Progenitor cell of endocrine pancreas (in vitro differentiated cells): ENCODE measurements at regions not wholly inside any gene's neighbourhood (a gene's known extent, or its start where the extent isn't known, plus 50 kb on each side); places are given as distances from the start of the nearest gene placed in this dataset.
"Not testable (repeated sequence)": the region's sequence is repeated elsewhere in the genome, so short reads cannot be mapped to it uniquely, and the experiment has no call there.

ENCODE experiments used
- DNase-seq: peaks from one replicate; pipeline ENCODE4 v3.0.0; 2021; ENCODE audit warnings: low spot score; ENCODE audit not compliant: unreplicated experiment
- H3K27ac Mint-ChIP-seq: 2 replicates; pipeline ENCODE4 v1.8.0; 2021; ENCODE audit warnings: mild to moderate bottlenecking, moderate library complexity, mixed read lengths
- H3K27me3 Mint-ChIP-seq: 2 replicates; pipeline ENCODE4 v1.8.0; 2021; ENCODE audit warnings: mixed read lengths
- H3K36me3 Mint-ChIP-seq: 2 replicates; pipeline ENCODE4 v1.8.0; 2022; ENCODE audit warnings: mixed read lengths; ENCODE audit not compliant: insufficient read depth
- H3K4me1 Mint-ChIP-seq: 2 replicates; pipeline ENCODE4 v1.8.0; 2021; ENCODE audit warnings: low read depth, mixed read lengths
- H3K4me3 Mint-ChIP-seq: 2 replicates; pipeline ENCODE4 v1.8.0; 2021; ENCODE audit warnings: low read depth, mild to moderate bottlenecking, moderate library complexity, mixed read lengths
- H3K9me3 Mint-ChIP-seq: 2 replicates; pipeline ENCODE4 v1.8.0; 2021; ENCODE audit warnings: low read depth, mixed read lengths
- CTCF ChIP-seq: fragments of 200-600 bp; sonication (generic); IDR thresholded peaks from one replicate; pipeline ENCODE4 v1.5.0; 2021; ENCODE audit warnings: antibody characterized with exemption, mild to moderate bottlenecking; ENCODE audit not compliant: unreplicated experiment

GRCh38 chr18:51355841-51356240 lies 158.4 kb upstream of the MEX3C start:
- TF ChIP-seq CTCF, result no peak
- DNase-seq, result no peak
- H3K36me3 Mint-ChIP-seq, result no peaks in the 10 kb centered on the region
- no peaks in the 10 kb centered on the region for H3K4me1 Mint-ChIP-seq
- H3K4me3 Mint-ChIP-seq, result no peak overlapping the region
- no peaks in the 10 kb centered on the region for H3K9me3 Mint-ChIP-seq
- H3K27ac Mint-ChIP-seq, result no peak overlapping the region
- H3K27me3 Mint-ChIP-seq, result no peaks in the 10 kb centered on the region

- H3K4me1 Mint-ChIP-seq, H3K27me3 Mint-ChIP-seq, H3K4me3 Mint-ChIP-seq, H3K27ac Mint-ChIP-seq, H3K36me3 Mint-ChIP-seq, DNase-seq, H3K9me3 Mint-ChIP-seq: not testable (repeated sequence)
These were observed 162.8 kb upstream of the MEX3C start for GRCh38 chr18:51360301-51360700.

GRCh38 chr18:51361130-51361860 lies 163.8 kb upstream of the MEX3C start:
- peaks cover 9% of the 10 kb centered on the region for H3K4me1 Mint-ChIP-seq
- H3K4me3 Mint-ChIP-seq, result no peak overlapping the region
- no peak for TF ChIP-seq CTCF
- H3K27ac Mint-ChIP-seq, result no peak overlapping the region
- H3K27me3 Mint-ChIP-seq, result no peaks in the 10 kb centered on the region
- no peaks in the 10 kb centered on the region for H3K36me3 Mint-ChIP-seq
- no peak for DNase-seq
- H3K9me3 Mint-ChIP-seq, result no peaks in the 10 kb centered on the region

- TF ChIP-seq CTCF, result no peak
- Mint-ChIP-seq H3K36me3 (no peaks in the 10 kb centered on the region), H3K4me3 (no peak overlapping the region)
These were observed 165.9 kb upstream of the MEX3C start for GRCh38 chr18:51363384-51363783.

GRCh38 chr18:51370996-51371395 lies 173.5 kb upstream of the MEX3C start:
- Mint-ChIP-seq H3K27me3 (no peaks in the 10 kb centered on the region), H3K4me3 (no peak overlapping the region), H3K36me3 (no peaks in the 10 kb centered on the region), H3K27ac (no peak overlapping the region), H3K9me3 (peaks cover 17% of the 10 kb centered on the region), H3K4me1 (peaks cover 2% of the 10 kb centered on the region)
- no peak for DNase-seq
- TF ChIP-seq CTCF, result no peak

More at GRCh38 chr18:51363384-51363783, 165.9 kb upstream of the MEX3C start:
- DNase-seq, result no peak
- no peaks in the 10 kb centered on the region for H3K9me3 Mint-ChIP-seq
- peaks cover 9% of the 10 kb centered on the region for H3K4me1 Mint-ChIP-seq
- no peak overlapping the region for H3K27ac Mint-ChIP-seq
- H3K27me3 Mint-ChIP-seq, result no peaks in the 10 kb centered on the region

- no peak for DNase-seq
- Mint-ChIP-seq H3K27me3 (no peaks in the 10 kb centered on the region), H3K4me1 (peaks cover 2% of the 10 kb centered on the region), H3K36me3 (no peaks in the 10 kb centered on the region), H3K27ac (no peak overlapping the region), H3K4me3 (no peak overlapping the region), H3K9me3 (peaks cover 21% of the 10 kb centered on the region)
- no peak for TF ChIP-seq CTCF
These were observed 174.4 kb upstream of the MEX3C start for GRCh38 chr18:51371929-51372328.
